ENCODE measurements at regions not wholly inside any gene's neighbourhood (a gene's known extent, or its start where the extent isn't known, plus 50 kb on each side); places are given as distances from the start of the nearest gene placed in this dataset.

DNA sequence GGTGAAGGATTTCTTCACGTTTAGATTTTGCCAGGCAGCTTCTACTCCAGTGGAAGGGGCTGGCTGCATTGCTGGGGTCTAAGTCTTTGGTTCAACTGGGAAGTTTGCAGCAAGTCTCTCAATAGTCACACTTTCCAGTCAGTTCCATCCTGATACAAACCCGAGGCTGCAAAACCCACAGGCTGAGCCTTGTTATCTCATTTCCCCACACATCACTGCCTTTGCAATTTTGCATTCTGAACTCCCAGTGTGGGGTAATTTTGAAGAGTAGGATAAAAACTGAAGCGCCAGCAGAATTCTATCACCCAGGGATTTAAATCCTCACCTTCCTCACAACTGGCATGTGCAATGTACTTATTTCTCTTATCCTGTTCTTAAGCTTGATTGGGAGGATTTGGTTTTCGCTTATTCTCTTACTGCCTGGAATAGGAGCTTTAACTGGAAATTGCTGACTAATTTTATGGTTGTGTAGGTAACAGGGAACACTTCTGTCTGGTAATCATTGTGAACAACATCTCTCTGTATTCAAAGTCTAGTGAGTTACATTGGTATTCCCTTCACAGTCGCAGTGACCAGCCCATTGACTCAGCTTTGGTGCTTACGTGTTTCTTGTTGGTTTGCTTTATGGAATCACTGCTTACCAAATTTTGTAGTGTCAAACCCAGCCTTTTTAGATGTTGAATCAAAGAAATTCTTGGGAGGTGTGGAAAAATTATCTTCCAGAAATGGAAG, 142.0 kb upstream of the TOPAZ1 start:
- peaks cover 0 to 16% (median under 1%) of the 10 kb centered on the region in 4 experiments for H3K27me3 ChIP-seq (replicated peaks in 1 of 4; ENCODE audit: control extremely low read depth in 1 of 4, control insufficient read depth in 3 of 4, insufficient read depth in 4 of 4, low read length in 3 of 4)
- Mint-ChIP-seq H3K9me3 (ENCODE audit: insufficient read depth) (peaks cover 4% of the 10 kb centered on the region), H3K27ac (no peak overlapping the region), H3K4me3 (no peak overlapping the region), H3K27me3 (peaks cover 9% of the 10 kb centered on the region), H3K4me1 (peaks cover under 1% of the 10 kb centered on the region)
- H3K4me1 ChIP-seq (ENCODE audit: control insufficient read depth in 2 of 2, insufficient read depth in 2 of 2, low read length in 2 of 2): peaks cover 0 to under 1% of the 10 kb centered on the region in 2 donors
- no peaks in the 10 kb centered on the region for H3K36me3 ChIP-seq (replicated peaks in 1 of 2; ENCODE audit: control extremely low read depth in 1 of 2, control insufficient read depth in 1 of 2, extremely low read depth in 1 of 2, insufficient read depth in 2 of 2, low read length in 1 of 2)
- H3K4me2 ChIP-seq (replicated peaks; ENCODE audit: low read depth, low read length, poor library complexity, severe bottlenecking): no peak overlapping the region
- no peaks in the 10 kb centered on the region for H4K20me1 ChIP-seq (ENCODE audit: control insufficient read depth, insufficient read depth, low read length, poor library complexity, severe bottlenecking)
- no peaks in the 10 kb centered on the region for H3K9me3 ChIP-seq (ENCODE audit: control extremely low read depth in 1 of 3, control insufficient read depth in 2 of 3, insufficient read depth in 1 of 3, low read length in 2 of 3)
- ChIA-PET CTCF (interaction anchor here (0.6 kb wide), 1 partner anchor 925 kb away, joined by 3 read pairs; no protein-coding TSS in a partner anchor), POLR2A (no interaction called here)
- ATAC-seq (ENCODE audit: low read depth) (no peak), DNase-seq (no peak)
- 73% methylated on average over 3 of the region's 6 CpGs for WGBS (ENCODE audit: insufficient coverage)
- no peaks in the 10 kb centered on the region for H3K79me2 ChIP-seq (ENCODE audit: control insufficient read depth, insufficient read depth, low read length)
- no peak overlapping the region for H3K9ac ChIP-seq (ENCODE audit: low read length)
- no peak overlapping the region for H3K4me3 ChIP-seq (ENCODE audit: control extremely low read depth in 1 of 5, extremely low read depth in 1 of 5, insufficient read depth in 1 of 5, low read depth in 2 of 5, low read length in 4 of 5)
- H2AFZ ChIP-seq (ENCODE audit: insufficient read depth, low read depth, low read length, poor library complexity, severe bottlenecking): no peak overlapping the region
- TF ChIP-seq EZH2 (IDR thresholded peaks at IDR 0.05; ENCODE audit: borderline replicate concordance, insufficient read depth, low read depth, low read length, poor library complexity, severe bottlenecking) (no peak), CTCF (IDR thresholded peaks at IDR 0.05) (no peak)
- H3K27ac ChIP-seq (ENCODE audit: low read length in 2 of 2): no peak overlapping the region
- intact Hi-C loops (cut with micrococcal nuclease): no loop called here

GRCh38 chr3:44100298-44100695, 141.4 kb upstream of the TOPAZ1 start:
- no peak for TF ChIP-seq EZH2 (IDR thresholded peaks at IDR 0.05; ENCODE audit: borderline replicate concordance, insufficient read depth, low read depth, low read length, poor library complexity, severe bottlenecking)
- TF ChIP-seq CTCF (IDR thresholded peaks at IDR 0.05): no peak
- Histone ChIP-seq H3K79me2 (ENCODE audit: control insufficient read depth, insufficient read depth, low read length) (no peaks in the 10 kb centered on the region), H3K9ac (ENCODE audit: low read length) (no peak overlapping the region), H2AFZ (ENCODE audit: insufficient read depth, low read depth, low read length, poor library complexity, severe bottlenecking) (no peak overlapping the region), H4K20me1 (ENCODE audit: control insufficient read depth, insufficient read depth, low read length, poor library complexity, severe bottlenecking) (no peaks in the 10 kb centered on the region), H3K27ac (ENCODE audit: low read length in 2 of 2) (no peak overlapping the region), H3K36me3 (replicated peaks in 1 of 2; ENCODE audit: control extremely low read depth in 1 of 2, control insufficient read depth in 1 of 2, extremely low read depth in 1 of 2, insufficient read depth in 2 of 2, low read length in 1 of 2) (no peaks in the 10 kb centered on the region), H3K4me3 (ENCODE audit: control extremely low read depth in 1 of 5, extremely low read depth in 1 of 5, insufficient read depth in 1 of 5, low read depth in 2 of 5, low read length in 4 of 5) (no peak overlapping the region), H3K4me2 (replicated peaks; ENCODE audit: low read depth, low read length, poor library complexity, severe bottlenecking) (no peak overlapping the region), H3K4me1 (ENCODE audit: control insufficient read depth in 2 of 2, insufficient read depth in 2 of 2, low read length in 2 of 2) (peaks cover 0 to 4% of the 10 kb centered on the region in 2 donors), H3K9me3 (ENCODE audit: control extremely low read depth in 1 of 3, control insufficient read depth in 2 of 3, insufficient read depth in 1 of 3, low read length in 2 of 3) (no peaks in the 10 kb centered on the region), H3K27me3 (replicated peaks in 1 of 4; ENCODE audit: control extremely low read depth in 1 of 4, control insufficient read depth in 3 of 4, insufficient read depth in 4 of 4, low read length in 3 of 4) (peaks cover 0 to 16% (median under 1%) of the 10 kb centered on the region in 4 experiments)
- 75% methylated on average over 1 of the region's 2 CpGs for WGBS (ENCODE audit: insufficient coverage)
- Mint-ChIP-seq H3K27ac (no peak overlapping the region), H3K9me3 (ENCODE audit: insufficient read depth) (peaks cover 4% of the 10 kb centered on the region), H3K27me3 (peaks cover 9% of the 10 kb centered on the region), H3K4me1 (peaks cover 6% of the 10 kb centered on the region), H3K4me3 (no peak overlapping the region)
- intact Hi-C loops (cut with micrococcal nuclease): no loop called here
- DNase-seq: no peak
- ATAC-seq (ENCODE audit: low read depth): no peak
- POLR2A ChIA-PET: no interaction called here
- CTCF ChIA-PET: interaction anchor here (0.6 kb wide), 1 partner anchor 926 kb away, joined by 3 read pairs; no protein-coding TSS in a partner anchor
